Naive thymus-derived CD4-positive, alpha-beta T cell (primary cell): ENCODE measurements at regions not wholly inside any gene's neighbourhood (a gene's known extent, or its start where the extent isn't known, plus 50 kb on each side); places are given as distances from the start of the nearest gene placed in this dataset.

Experiments used
- ATAC-seq: fragments of 150-1000 bp; cut with Tn5 transposase; 2 replicates; pipeline ENCODE4 v1.10.0; 2021; ENCODE audit warnings: mild to moderate bottlenecking, moderate library complexity
- CTCF ChIA-PET: fragments of 350-600 bp; sonication (Branson Sonifier 250); formaldehyde crosslinking; loops from one replicate; lab custom pipeline; 2021; ENCODE audit warnings: antibody characterized with exemption; lab: Charles Lee
- POLR2A ChIA-PET: fragments of 350-600 bp; sonication (Branson Sonifier 250); formaldehyde crosslinking; loops from one replicate; lab custom pipeline; 2021; ENCODE audit warnings: antibody characterized with exemption, inconsistent platforms; lab: Charles Lee
- DNase-seq, 9 donors: peaks; one replicate each; pipeline versions ENCODE4 v3.0.0 to v3.0.0-alpha.2; 2020 to 2022; ENCODE audit warnings: mixed read lengths in 1 of 9
- H3K27ac ChIP-seq: one replicate; pipeline ENCODE4 v1.7.0; 2013; ENCODE audit warnings: mild to moderate bottlenecking, low read depth, low read length, moderate library complexity
- H3K27me3 ChIP-seq, 2 donors: one replicate each; pipeline ENCODE4 v1.7.0; 2013; ENCODE audit warnings: low read length in 2 of 2, mild to moderate bottlenecking in 2 of 2, moderate library complexity in 2 of 2; ENCODE audit not compliant: control insufficient read depth in 2 of 2, insufficient read depth in 2 of 2
- H3K36me3 ChIP-seq, 3 experiments: 1 replicate in 2 of 3; 2 replicates in 1 of 3; pipeline ENCODE4 v1.7.0; 2013; ENCODE audit warnings: low read length in 3 of 3, mild to moderate bottlenecking in 3 of 3, moderate library complexity in 1 of 3; ENCODE audit not compliant: insufficient read depth in 3 of 3, control insufficient read depth in 2 of 3
- H3K4me1 ChIP-seq, 2 donors: one replicate each; pipeline ENCODE4 v1.7.0; 2013; ENCODE audit warnings: low read length in 2 of 2, mild to moderate bottlenecking in 2 of 2, moderate library complexity in 1 of 2; ENCODE audit not compliant: control insufficient read depth in 2 of 2, insufficient read depth in 2 of 2
- H3K4me3 ChIP-seq: 2 replicates; pipeline ENCODE4 v1.7.0; 2013; ENCODE audit warnings: mild to moderate bottlenecking, low read length
- H3K9me3 ChIP-seq, 3 experiments: 1 replicate in 2 of 3; 2 replicates in 1 of 3; pipeline ENCODE4 v1.7.0; 2013; ENCODE audit warnings: low read length in 3 of 3; ENCODE audit not compliant: control insufficient read depth in 2 of 3
- H3K27ac Mint-ChIP-seq, 9 donors: one replicate each; pipeline ENCODE4 v1.8.0; 2020 to 2022; ENCODE audit warnings: mixed read lengths in 9 of 9, mild to moderate bottlenecking in 8 of 9, moderate library complexity in 5 of 9, inconsistent platforms in 2 of 9
- H3K27me3 Mint-ChIP-seq, 5 donors: one replicate each; pipeline ENCODE4 v1.8.0; 2021 to 2022; ENCODE audit warnings: mixed read lengths in 5 of 5, mild to moderate bottlenecking in 1 of 5
- H3K36me3 Mint-ChIP-seq, 5 donors: one replicate each; pipeline ENCODE4 v1.8.0; 2020 to 2022; ENCODE audit warnings: mixed read lengths in 5 of 5, mild to moderate bottlenecking in 3 of 5, inconsistent platforms in 1 of 5
- H3K4me1 Mint-ChIP-seq, 7 donors: one replicate each; pipeline ENCODE4 v1.8.0; 2020 to 2022; ENCODE audit warnings: mixed read lengths in 7 of 7, mild to moderate bottlenecking in 3 of 7, inconsistent platforms in 1 of 7
- H3K4me3 Mint-ChIP-seq, 10 donors: one replicate each; pipeline ENCODE4 v1.8.0; 2020 to 2022; ENCODE audit warnings: mild to moderate bottlenecking in 10 of 10, mixed read lengths in 10 of 10, moderate library complexity in 6 of 10, inconsistent platforms in 2 of 10
- H3K9me3 Mint-ChIP-seq, 11 donors: one replicate each; pipeline ENCODE4 v1.8.0; 2020 to 2022; ENCODE audit warnings: mixed read lengths in 11 of 11, mild to moderate bottlenecking in 4 of 11, inconsistent platforms in 1 of 11, moderate library complexity in 1 of 11
- intact Hi-C, 2 donors: fragments of 100-400 bp; cut with micrococcal nuclease; formaldehyde crosslinking; loops; one replicate each; pipeline ENCODE4 v1.15.1; 2023

DNA sequence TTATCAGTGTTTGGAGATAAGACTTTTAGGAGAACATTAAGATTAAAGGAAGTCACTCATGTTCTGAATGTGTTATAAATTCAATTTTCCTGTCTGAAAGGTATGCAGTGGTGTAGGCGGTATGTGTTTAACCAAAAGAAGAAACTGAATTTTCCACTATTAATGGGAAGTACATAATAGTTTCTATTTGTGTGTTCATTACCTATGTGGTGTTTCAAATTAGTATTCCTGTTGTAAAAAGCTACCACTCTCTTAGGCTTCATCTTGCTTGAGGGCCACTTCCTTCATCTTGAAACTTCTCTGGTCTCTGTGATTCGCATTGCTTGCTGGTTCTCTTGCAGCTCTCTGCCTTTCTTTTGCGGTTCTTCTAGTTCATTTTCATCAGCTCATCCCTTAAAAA lies 123.4 kb downstream of the HLX start:
- H3K27me3 ChIP-seq: no peaks in the 10 kb centered on the region

GRCh38 chr1:221011145-221011544 lies 131.9 kb downstream of the HLX start:
- Mint-ChIP-seq H3K9me3 (peaks cover 0 to 6% (median 2%) of the 10 kb centered on the region in 11 donors), H3K4me1 (peaks cover 0 to 1% (median 0%) of the 10 kb centered on the region in 7 donors), H3K27ac (no peak overlapping the region), H3K36me3 (no peaks in the 10 kb centered on the region), H3K4me3 (no peak overlapping the region), H3K27me3 (peaks cover 0 to 10% (median 5%) of the 10 kb centered on the region in 5 donors)
- CTCF ChIA-PET: interaction anchor here (0.6 kb wide), 1 partner anchor 55 kb away, joined by 3 read pairs; no protein-coding TSS in a partner anchor
- no peak overlapping the region for H3K4me3 ChIP-seq
- no peak for DNase-seq
- ATAC-seq: no peak
- intact Hi-C loops: no loop called here
- no peak overlapping the region for H3K27ac ChIP-seq
- H3K4me1 ChIP-seq: no peaks in the 10 kb centered on the region
- no peaks in the 10 kb centered on the region for H3K9me3 ChIP-seq
- POLR2A ChIA-PET: no interaction called here
- H3K27me3 ChIP-seq: no peaks in the 10 kb centered on the region
- no peaks in the 10 kb centered on the region for H3K36me3 ChIP-seq

More for the DNA sequence above, 123.4 kb downstream of the HLX start:
- Histone ChIP-seq H3K27ac (no peak overlapping the region), H3K4me3 (no peak overlapping the region), H3K9me3 (no peaks in the 10 kb centered on the region), H3K4me1 (no peaks in the 10 kb centered on the region), H3K36me3 (no peaks in the 10 kb centered on the region)
- Mint-ChIP-seq H3K27ac (no peak overlapping the region), H3K4me3 (no peak overlapping the region), H3K4me1 (no peaks in the 10 kb centered on the region), H3K36me3 (no peaks in the 10 kb centered on the region), H3K9me3 (peaks cover 0 to 9% (median 2%) of the 10 kb centered on the region in 11 donors), H3K27me3 (no peaks in the 10 kb centered on the region)
- intact Hi-C loops: no loop called here
- CTCF ChIA-PET: no interaction called here
- POLR2A ChIA-PET: no interaction called here
- ATAC-seq (no peak), DNase-seq (no peak)

- ATAC-seq: no peak
- ChIA-PET POLR2A (no interaction called here), CTCF (no interaction called here)
- no peak overlapping the region for H3K27ac Mint-ChIP-seq
- Histone ChIP-seq H3K27ac (no peak overlapping the region), H3K9me3 (no peaks in the 10 kb centered on the region), H3K4me1 (no peaks in the 10 kb centered on the region), H3K36me3 (no peaks in the 10 kb centered on the region), H3K27me3 (no peaks in the 10 kb centered on the region), H3K4me3 (no peak overlapping the region)
- intact Hi-C loops: no loop called here
- H3K4me3 Mint-ChIP-seq: no peak overlapping the region
- H3K36me3 Mint-ChIP-seq: no peaks in the 10 kb centered on the region
- H3K9me3 Mint-ChIP-seq: peaks cover 0 to 2% (median 0%) of the 10 kb centered on the region in 11 donors
- peaks cover 0 to 10% (median 5%) of the 10 kb centered on the region in 5 donors for H3K27me3 Mint-ChIP-seq
- DNase-seq: no peak
- H3K4me1 Mint-ChIP-seq: peaks cover 0 to 1% (median 0%) of the 10 kb centered on the region in 7 donors
Measured at GRCh38 chr1:221012120-221012519, 132.9 kb downstream of the HLX start.

- Histone ChIP-seq H3K27ac (no peak overlapping the region), H3K36me3 (no peaks in the 10 kb centered on the region), H3K4me1 (no peaks in the 10 kb centered on the region), H3K27me3 (no peaks in the 10 kb centered on the region), H3K4me3 (no peak overlapping the region), H3K9me3 (no peaks in the 10 kb centered on the region)
- Mint-ChIP-seq H3K4me3 (no peak overlapping the region), H3K27ac (no peak overlapping the region), H3K27me3 (peaks cover 0 to 10% (median 5%) of the 10 kb centered on the region in 5 donors), H3K36me3 (no peaks in the 10 kb centered on the region), H3K9me3 (peaks cover 0 to 2% (median 0%) of the 10 kb centered on the region in 11 donors), H3K4me1 (peaks cover 0 to 1% (median 0%) of the 10 kb centered on the region in 7 donors)
- DNase-seq (no peak), ATAC-seq (no peak)
- intact Hi-C loops: no loop called here
- ChIA-PET POLR2A (no interaction called here), CTCF (no interaction called here)
Measured at GRCh38 chr1:221013691-221014660, 134.7 kb downstream of the HLX start.

DNA sequence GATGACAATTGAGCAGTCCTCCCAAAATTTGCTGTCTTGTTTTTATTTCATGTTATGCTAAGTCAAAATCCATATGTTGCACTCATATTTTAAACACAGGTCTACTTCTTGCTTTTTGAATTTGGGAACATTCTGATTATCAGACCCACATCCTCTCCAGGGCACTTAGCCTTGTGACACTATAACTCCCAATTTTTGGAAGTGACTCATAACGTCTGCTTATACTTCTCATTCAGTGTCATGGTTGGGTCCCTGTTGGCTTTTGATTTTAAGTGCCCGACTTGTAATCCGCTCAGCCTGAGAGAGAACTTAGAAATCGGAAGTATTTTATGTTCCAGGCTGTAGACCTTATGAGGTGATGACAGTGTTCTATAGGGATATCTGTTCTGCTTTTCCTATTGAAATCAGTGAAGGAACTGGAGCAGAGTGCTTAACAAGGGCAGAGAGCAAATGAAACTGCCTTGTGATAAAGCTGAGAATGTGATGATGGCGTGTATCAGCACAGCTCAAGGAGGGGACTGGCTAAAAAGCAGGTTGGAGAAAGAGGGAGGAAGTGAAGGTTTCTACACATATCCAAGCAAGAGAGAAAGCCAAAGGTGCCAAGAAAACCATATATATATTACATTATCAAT lies 136.0 kb downstream of the HLX start:
- no peak for ATAC-seq
- intact Hi-C loops: no loop called here

DNA sequence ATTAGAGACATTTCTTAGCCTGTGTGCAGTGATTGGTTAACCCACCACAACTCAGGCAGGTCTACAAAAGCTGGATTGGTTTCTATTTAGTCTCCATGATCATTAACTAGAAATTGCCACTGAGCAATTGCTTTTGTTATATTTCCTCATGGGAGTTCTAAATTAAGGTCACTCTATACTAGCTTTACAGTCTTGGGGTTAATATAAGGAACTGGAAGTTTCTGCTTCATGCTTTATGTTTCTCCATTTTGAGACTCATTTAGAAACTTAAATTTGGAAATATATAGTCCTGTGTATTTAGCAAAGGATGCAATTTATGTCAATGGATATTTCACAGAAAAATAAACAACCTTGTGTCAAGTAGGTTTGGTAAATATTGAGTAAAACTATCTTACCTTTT lies 137.5 kb downstream of the HLX start:
- ChIA-PET POLR2A (no interaction called here), CTCF (no interaction called here)
- Mint-ChIP-seq H3K4me1 (peaks cover 0 to 1% (median 0%) of the 10 kb centered on the region in 7 donors), H3K9me3 (no peaks in the 10 kb centered on the region), H3K27me3 (peaks cover 0 to 5% (median 5%) of the 10 kb centered on the region in 5 donors), H3K4me3 (no peak overlapping the region), H3K27ac (no peak overlapping the region), H3K36me3 (no peaks in the 10 kb centered on the region)
- H3K27me3 ChIP-seq: no peaks in the 10 kb centered on the region
- ATAC-seq (no peak), DNase-seq (no peak)
- intact Hi-C loops: no loop called here
- no peak overlapping the region for H3K4me3 ChIP-seq
- no peaks in the 10 kb centered on the region for H3K4me1 ChIP-seq
- no peaks in the 10 kb centered on the region for H3K36me3 ChIP-seq
- H3K9me3 ChIP-seq: no peaks in the 10 kb centered on the region
- no peak overlapping the region for H3K27ac ChIP-seq

More for the DNA sequence above, 136.0 kb downstream of the HLX start:
- peaks cover 0 to 10% (median 5%) of the 10 kb centered on the region in 5 donors for H3K27me3 Mint-ChIP-seq
- H3K4me3 Mint-ChIP-seq: no peak overlapping the region
- POLR2A ChIA-PET: no interaction called here
- no peaks in the 10 kb centered on the region for H3K27me3 ChIP-seq
- H3K27ac ChIP-seq: no peak overlapping the region
- H3K4me3 ChIP-seq: no peak overlapping the region
- DNase-seq: no peak
- H3K4me1 ChIP-seq: no peaks in the 10 kb centered on the region
- peaks cover 0 to 2% (median 0%) of the 10 kb centered on the region in 11 donors for H3K9me3 Mint-ChIP-seq
- CTCF ChIA-PET: no interaction called here
- no peak overlapping the region for H3K27ac Mint-ChIP-seq
- H3K4me1 Mint-ChIP-seq: peaks cover 0 to 1% (median 0%) of the 10 kb centered on the region in 7 donors
- no peaks in the 10 kb centered on the region for H3K9me3 ChIP-seq
- H3K36me3 Mint-ChIP-seq: no peaks in the 10 kb centered on the region
- no peaks in the 10 kb centered on the region for H3K36me3 ChIP-seq
